IMR-90 (cell line): ENCODE measurements at regions not wholly inside any gene's neighbourhood (a gene's known extent, or its start where the extent isn't known, plus 50 kb on each side); places are given as distances from the start of the nearest gene placed in this dataset.

Source experiments
- ATAC-seq: fragments of 200-7000 bp; cut with Tn5 transposase; 2 replicates; pipeline ENCODE4 v1.9.1; 2020; ENCODE audit warnings: low read depth, mild to moderate bottlenecking, moderate library complexity
- BruUV-seq: library from RNA; stranded (reverse); fragments of 400-500 nt; replicated peaks from 2 replicates; lab custom pipeline; 2021; lab: Mats Ljungman, UMichigan
- CTCF ChIA-PET: fragments of 300-600 bp; formaldehyde crosslinking; extraction: SDS; loops from one replicate; lab custom pipeline; 2021; ENCODE audit warnings: antibody characterized with exemption; lab: Yijun Ruan, JAX
- POLR2A ChIA-PET: fragments of 300-600 bp; sonication (Branson Sonifier 250); formaldehyde crosslinking; loops from one replicate; lab custom pipeline; 2022; ENCODE audit warnings: antibody characterized with exemption; ENCODE audit not compliant: unreplicated experiment; lab: Charles Lee
- DNase-seq: peaks from one replicate; pipeline ENCODE4 v3.0.0; 2013
- H2AFZ ChIP-seq: replicated peaks from 2 replicates; pipeline ENCODE3; 2013; ENCODE audit warnings: low read length, mild to moderate bottlenecking; ENCODE audit not compliant: poor library complexity
- H2AK5ac ChIP-seq: 2 replicates; pipeline ENCODE4 v1.6.1; 2013; ENCODE audit warnings: low read depth, low read length, inconsistent platforms
- H2AK9ac ChIP-seq: replicated peaks from 2 replicates; pipeline ENCODE3; 2013; ENCODE audit warnings: mild to moderate bottlenecking, low read depth, low read length, moderate library complexity; ENCODE audit not compliant: poor library complexity
- H2BK120ac ChIP-seq: 2 replicates; pipeline ENCODE4 v1.6.1; 2013; ENCODE audit warnings: low read depth, low read length, inconsistent platforms
- H2BK15ac ChIP-seq: 3 replicates; pipeline ENCODE4 v1.6.1; 2013; ENCODE audit warnings: low read depth, low read length, inconsistent platforms
- H2BK20ac ChIP-seq: 2 replicates; pipeline ENCODE4 v1.6.1; 2013; ENCODE audit warnings: low read depth, mild to moderate bottlenecking, inconsistent platforms, low read length, moderate library complexity
- H2BK5ac ChIP-seq: 2 replicates; pipeline ENCODE4 v1.6.1; 2013; ENCODE audit warnings: mild to moderate bottlenecking, low read depth, low read length, inconsistent platforms; ENCODE audit not compliant: poor library complexity, severe bottlenecking
- H3K14ac ChIP-seq: replicated peaks from 2 replicates; pipeline ENCODE4 v1.6.1; 2013; ENCODE audit warnings: low read depth, low read length, inconsistent platforms
- H3K18ac ChIP-seq: 2 replicates; pipeline ENCODE4 v1.6.1; 2013; ENCODE audit warnings: low read depth, low read length, control low read depth
- H3K23ac ChIP-seq: 2 replicates; pipeline ENCODE4 v1.6.1; 2013; ENCODE audit warnings: low read depth, low read length, inconsistent platforms
- H3K27ac ChIP-seq: 2 replicates; pipeline ENCODE4 v1.5.1; 2013; ENCODE audit warnings: mild to moderate bottlenecking, control low read depth, low read length; ENCODE audit not compliant: insufficient read depth
- H3K27me3 ChIP-seq: 2 replicates; pipeline ENCODE4 v1.6.1; 2013; ENCODE audit warnings: low read length; ENCODE audit not compliant: control insufficient read depth, insufficient read depth
- H3K36me3 ChIP-seq: 2 replicates; pipeline ENCODE4 v1.6.1; 2013; ENCODE audit warnings: low read length, mixed read lengths; ENCODE audit not compliant: control insufficient read depth, insufficient read depth
- H3K4ac ChIP-seq: 2 replicates; pipeline ENCODE4 v1.6.1; 2013; ENCODE audit warnings: low read depth, low read length, inconsistent platforms
- H3K4me1 ChIP-seq: 2 replicates; pipeline ENCODE4 v1.6.1; 2013; ENCODE audit warnings: low read length, mixed read lengths; ENCODE audit not compliant: control insufficient read depth, insufficient read depth
- H3K4me2 ChIP-seq: 2 replicates; pipeline ENCODE4 v1.6.1; 2013; ENCODE audit warnings: low read depth, mild to moderate bottlenecking, control low read depth, low read length, moderate library complexity
- H3K4me3 ChIP-seq: 2 replicates; pipeline ENCODE4 v1.5.1; 2013; ENCODE audit warnings: low read depth, mild to moderate bottlenecking, control low read depth, low read length, moderate library complexity; ENCODE audit not compliant: insufficient read depth
- H3K56ac ChIP-seq: 2 replicates; pipeline ENCODE4 v1.6.1; 2013; ENCODE audit warnings: low read length, inconsistent platforms; ENCODE audit not compliant: insufficient read depth; ENCODE audit errors: extremely low read depth
- H3K79me1 ChIP-seq, 2 experiments: 2 replicates each; pipeline ENCODE4 v1.6.1; 2013; ENCODE audit warnings: low read length in 2 of 2, inconsistent platforms in 1 of 2, low read depth in 1 of 2
- H3K9ac ChIP-seq: 2 replicates; pipeline ENCODE4 v1.6.1; 2013; ENCODE audit warnings: low read depth, low read length, control low read depth
- H3K9me1 ChIP-seq: 2 replicates; pipeline ENCODE4 v1.6.1; 2013; ENCODE audit warnings: low read length, inconsistent platforms; ENCODE audit not compliant: insufficient read depth
- H3K9me3 ChIP-seq: 2 replicates; pipeline ENCODE4 v1.6.1; 2013; ENCODE audit warnings: low read length; ENCODE audit not compliant: control insufficient read depth, insufficient read depth
- H4K20me1 ChIP-seq: 2 replicates; pipeline ENCODE4 v1.6.1; 2013; ENCODE audit warnings: low read length, inconsistent platforms; ENCODE audit not compliant: insufficient read depth
- H4K5ac ChIP-seq: 2 replicates; pipeline ENCODE4 v1.6.1; 2013; ENCODE audit warnings: mild to moderate bottlenecking, low read depth, low read length, control low read depth
- H4K8ac ChIP-seq, 2 experiments: 2 replicates each; pipeline ENCODE4 v1.6.1; 2013; ENCODE audit warnings: low read depth in 2 of 2, low read length in 2 of 2, control low read depth in 1 of 2, inconsistent platforms in 1 of 2
- H4K91ac ChIP-seq: 2 replicates; pipeline ENCODE4 v1.6.1; 2013; ENCODE audit warnings: low read depth, low read length, inconsistent platforms; ENCODE audit not compliant: insufficient read depth
- BHLHE40 ChIP-seq: fragments of 150-350 bp; IDR thresholded peaks from 2 replicates; pipeline ENCODE4 v1.6.1; 2016; ENCODE audit warnings: mild to moderate bottlenecking, low read depth, low read length
- MAFK ChIP-seq: IDR thresholded peaks from 2 replicates; pipeline ENCODE4 v1.6.1; 2012; ENCODE audit warnings: low read depth, low read length, improper control_type of control experiment
- MAZ ChIP-seq: IDR thresholded peaks from 2 replicates; pipeline ENCODE4 v1.6.1; 2012; ENCODE audit warnings: low read depth, mild to moderate bottlenecking, low read length, improper control_type of control experiment, moderate library complexity, borderline replicate concordance
- RFX5 ChIP-seq: IDR thresholded peaks from 2 replicates; pipeline ENCODE4 v1.8.0; 2012; ENCODE audit warnings: low read depth, mild to moderate bottlenecking, low read length, moderate library complexity
- USF2 ChIP-seq: fragments of 150-350 bp; IDR thresholded peaks from 2 replicates; pipeline ENCODE4 v1.6.1; 2017; ENCODE audit warnings: mild to moderate bottlenecking, antibody characterized with exemption, low read length, low read depth
- whole genome bisulfite sequencing, 2 experiments: methylation state at CpG; one replicate each; pipeline versions ENCODE4 v1.1.5 to v1.1.7; 2013; ENCODE audit warnings: missing lambda C conversion rate in 2 of 2; ENCODE audit not compliant: insufficient read length in 1 of 2; ENCODE audit errors: extremely low coverage in 2 of 2; 5-methylcytosine and 5-hydroxymethylcytosine counted together
- dilution Hi-C: fragments of 300-500 bp; cut with HindIII; formaldehyde crosslinking; loops from one replicate; pipeline ENCODE4 v1.14.3; 2018; ENCODE audit warnings: low sequenced_read_pairs; ENCODE audit not compliant: unreplicated experiment
- in situ Hi-C: fragments of 300-500 bp; cut with MboI; formaldehyde crosslinking; loops from 3 replicates; pipeline ENCODE4 v1.14.3; 2019; ENCODE audit warnings: low sequenced_read_pairs, inconsistent platforms, mixed read lengths
- intact Hi-C: fragments of 100-400 bp; cut with micrococcal nuclease; formaldehyde crosslinking; loops from 2 replicates; pipeline ENCODE4 v1.10.0; 2022

- BruUV-seq = no TSS peak
Observed at GRCh38 chr12:87491089-87491488, 538.1 kb downstream of the C12orf50 start.

More at GRCh38 chr12:87491089-87491488, 538.1 kb downstream of the C12orf50 start:
- in situ Hi-C loops = no loop called here
- Histone ChIP-seq H3K9me1 (no peaks in the 10 kb centered on the region), H2BK15ac (no peak overlapping the region), H4K20me1 (no peaks in the 10 kb centered on the region), H3K9ac (no peak overlapping the region), H2AFZ (no peak overlapping the region), H4K8ac (no peak overlapping the region), H3K4me1 (no peaks in the 10 kb centered on the region), H2BK120ac (no peak overlapping the region), H3K18ac (no peak overlapping the region), H3K4ac (no peak overlapping the region), H3K56ac (no peak overlapping the region), H2AK5ac (no peak overlapping the region), H3K36me3 (no peaks in the 10 kb centered on the region), H2BK5ac (no peak overlapping the region), H3K23ac (no peak overlapping the region), H3K14ac (no peak overlapping the region), H2AK9ac (no peak overlapping the region), H3K27me3 (no peaks in the 10 kb centered on the region), H3K79me1 (no peaks in the 10 kb centered on the region), H4K91ac (no peak overlapping the region), H2BK20ac (no peak overlapping the region), H4K5ac (no peak overlapping the region), H3K9me3 (no peaks in the 10 kb centered on the region), H3K4me3 (no peak overlapping the region), H3K4me2 (no peak overlapping the region), H3K27ac (no peak overlapping the region)
- no CpG with 5 or more reads among the region's 1 CpG for WGBS, 2 experiments
- ATAC-seq (no peak), DNase-seq (no peak)
- CTCF ChIA-PET = no interaction called here
- dilution Hi-C loops = no loop called here
- TF ChIP-seq USF2 = no peak
- TF ChIP-seq MAZ = no peak
- TF ChIP-seq MAFK = no peak
- no peak for TF ChIP-seq RFX5
- TF ChIP-seq BHLHE40 = no peak
- POLR2A ChIA-PET = no interaction called here
- intact Hi-C loops = no loop called here
